ENCODE measurements at regions not wholly inside any gene's neighbourhood (a gene's known extent, or its start where the extent isn't known, plus 50 kb on each side); places are given as distances from the start of the nearest gene placed in this dataset.

DNA sequence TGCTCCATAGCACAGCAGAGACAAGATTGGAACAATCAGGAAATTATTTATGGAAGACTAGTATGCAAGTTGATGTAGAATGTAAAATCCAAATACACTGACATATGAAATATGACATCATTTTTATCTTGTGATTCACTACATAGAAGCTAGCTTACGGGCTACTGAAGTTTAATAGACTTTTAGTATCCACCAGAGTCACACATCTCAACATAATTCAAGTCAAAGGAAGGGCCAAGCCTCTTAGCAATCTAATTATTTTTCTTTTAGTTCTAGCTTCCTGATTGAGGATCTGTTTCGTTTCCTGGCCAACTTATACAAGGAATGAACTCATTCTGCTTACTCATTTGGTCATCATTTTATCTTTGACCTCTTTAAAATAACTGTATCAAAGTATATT, 234.4 kb upstream of the CHRM3 start:
- DNase-seq (ENCODE audit: low read depth), result no peak
- no peaks in the 10 kb centered on the region for H3K36me3 ChIP-seq (ENCODE audit: control insufficient read depth, insufficient read depth, low read length)
- H3K27me3 ChIP-seq (ENCODE audit: control insufficient read depth, insufficient read depth, low read length), result no peaks in the 10 kb centered on the region
- FAIRE-seq, result no peak
- H3K4me3 ChIP-seq (ENCODE audit: low read depth, low read length), result no peak overlapping the region
- TF ChIP-seq, protein P1, sequence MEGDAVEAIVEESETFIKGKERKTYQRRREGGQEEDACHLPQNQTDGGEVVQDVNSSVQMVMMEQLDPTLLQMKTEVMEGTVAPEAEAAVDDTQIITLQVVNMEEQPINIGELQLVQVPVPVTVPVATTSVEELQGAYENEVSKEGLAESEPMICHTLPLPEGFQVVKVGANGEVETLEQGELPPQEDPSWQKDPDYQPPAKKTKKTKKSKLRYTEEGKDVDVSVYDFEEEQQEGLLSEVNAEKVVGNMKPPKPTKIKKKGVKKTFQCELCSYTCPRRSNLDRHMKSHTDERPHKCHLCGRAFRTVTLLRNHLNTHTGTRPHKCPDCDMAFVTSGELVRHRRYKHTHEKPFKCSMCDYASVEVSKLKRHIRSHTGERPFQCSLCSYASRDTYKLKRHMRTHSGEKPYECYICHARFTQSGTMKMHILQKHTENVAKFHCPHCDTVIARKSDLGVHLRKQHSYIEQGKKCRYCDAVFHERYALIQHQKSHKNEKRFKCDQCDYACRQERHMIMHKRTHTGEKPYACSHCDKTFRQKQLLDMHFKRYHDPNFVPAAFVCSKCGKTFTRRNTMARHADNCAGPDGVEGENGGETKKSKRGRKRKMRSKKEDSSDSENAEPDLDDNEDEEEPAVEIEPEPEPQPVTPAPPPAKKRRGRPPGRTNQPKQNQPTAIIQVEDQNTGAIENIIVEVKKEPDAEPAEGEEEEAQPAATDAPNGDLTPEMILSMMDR (IDR thresholded peaks at IDR 0.05; ENCODE audit: insufficient read depth, low read length, severe bottlenecking), result no peak

- FAIRE-seq, result no peak
- no peak for DNase-seq (ENCODE audit: low read depth)
- TF ChIP-seq, protein P1 (IDR thresholded peaks at IDR 0.05; ENCODE audit: insufficient read depth, low read length, severe bottlenecking), result no peak
- Histone ChIP-seq H3K27me3 (ENCODE audit: control insufficient read depth, insufficient read depth, low read length) (no peaks in the 10 kb centered on the region), H3K4me3 (ENCODE audit: low read depth, low read length) (no peak overlapping the region), H3K36me3 (ENCODE audit: control insufficient read depth, insufficient read depth, low read length) (no peaks in the 10 kb centered on the region)
Measured at GRCh38 chr1:239140968-239141367, 245.4 kb upstream of the CHRM3 start.

DNA sequence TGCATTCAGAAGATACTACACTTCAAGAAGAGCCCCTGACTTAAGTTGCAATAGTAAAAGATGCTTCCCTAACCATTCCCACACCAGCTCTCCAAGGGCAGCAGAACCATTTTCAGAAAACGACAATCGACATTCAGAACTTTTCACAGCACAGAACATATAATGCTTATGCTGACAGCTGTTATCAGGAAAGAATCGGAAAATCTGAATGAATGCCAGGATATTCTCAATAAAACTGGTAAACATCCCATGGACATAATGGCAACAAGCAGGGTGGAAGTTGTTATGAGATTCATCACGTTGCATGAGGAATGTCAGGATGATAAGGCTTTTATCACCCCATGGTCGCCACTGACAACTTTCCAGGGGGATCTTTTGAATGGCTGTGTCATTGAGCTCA, 246.6 kb upstream of the CHRM3 start:
- DNase-seq (ENCODE audit: low read depth) (no peak), FAIRE-seq (no peak)
- TF ChIP-seq, protein P1 (IDR thresholded peaks at IDR 0.05; ENCODE audit: insufficient read depth, low read length, severe bottlenecking), result no peak
- H3K4me3 ChIP-seq (ENCODE audit: low read depth, low read length), result no peak overlapping the region
- no peaks in the 10 kb centered on the region for H3K27me3 ChIP-seq (ENCODE audit: control insufficient read depth, insufficient read depth, low read length)
- H3K36me3 ChIP-seq (ENCODE audit: control insufficient read depth, insufficient read depth, low read length), result no peaks in the 10 kb centered on the region

- DNase-seq (ENCODE audit: low read depth) (no peak), FAIRE-seq (no peak)
- Histone ChIP-seq H3K4me3 (ENCODE audit: low read depth, low read length) (no peak overlapping the region), H3K36me3 (ENCODE audit: control insufficient read depth, insufficient read depth, low read length) (no peaks in the 10 kb centered on the region), H3K27me3 (ENCODE audit: control insufficient read depth, insufficient read depth, low read length) (no peaks in the 10 kb centered on the region)
- TF ChIP-seq, protein P1 (IDR thresholded peaks at IDR 0.05; ENCODE audit: insufficient read depth, low read length, severe bottlenecking), result no peak
Measured at GRCh38 chr1:239128541-239128940, 257.8 kb upstream of the CHRM3 start.

GRCh38 chr1:239126884-239127283, 259.5 kb upstream of the CHRM3 start:
- no peak overlapping the region for H3K4me3 ChIP-seq (ENCODE audit: low read depth, low read length)
- peak; percentile 19 for DNase-seq (ENCODE audit: low read depth)
- FAIRE-seq, result no peak
- no peaks in the 10 kb centered on the region for H3K27me3 ChIP-seq (ENCODE audit: control insufficient read depth, insufficient read depth, low read length)
- H3K36me3 ChIP-seq (ENCODE audit: control insufficient read depth, insufficient read depth, low read length), result no peaks in the 10 kb centered on the region
- TF ChIP-seq, protein P1 (IDR thresholded peaks at IDR 0.05; ENCODE audit: insufficient read depth, low read length, severe bottlenecking), result no peak

GRCh38 chr1:239125893-239126292, 260.5 kb upstream of the CHRM3 start:
- no peaks in the 10 kb centered on the region for H3K27me3 ChIP-seq (ENCODE audit: control insufficient read depth, insufficient read depth, low read length)
- TF ChIP-seq, protein P1 (IDR thresholded peaks at IDR 0.05; ENCODE audit: insufficient read depth, low read length, severe bottlenecking), result no peak
- FAIRE-seq (no peak), DNase-seq (ENCODE audit: low read depth) (no peak)
- H3K4me3 ChIP-seq (ENCODE audit: low read depth, low read length), result no peak overlapping the region
- no peaks in the 10 kb centered on the region for H3K36me3 ChIP-seq (ENCODE audit: control insufficient read depth, insufficient read depth, low read length)
